ENCODE measurements at regions not wholly inside any gene's neighbourhood (a gene's known extent, or its start where the extent isn't known, plus 50 kb on each side); places are given as distances from the start of the nearest gene placed in this dataset.
A peak's percentile ranks its signal among the peaks of the same experiment; 100 is the strongest.

- intact Hi-C loops (cut with DNase I) = no loop called here
- ATAC-seq (no peak), DNase-seq (no peak)
- H3K27me3 ChIP-seq = peaks cover 0 to 3% of the 10 kb centered on the region in 2 donors
- peaks cover 0 to 18% of the 10 kb centered on the region in 2 donors for H3K9me3 ChIP-seq
- no peak overlapping the region for H3K4me3 ChIP-seq
- no peak for TF ChIP-seq CTCF (IDR thresholded peaks at IDR 0.05)
- H3K4me1 ChIP-seq = no peaks in the 10 kb centered on the region
- no peaks in the 10 kb centered on the region for H3K36me3 ChIP-seq
- no peak overlapping the region for H3K27ac ChIP-seq
These were observed 72.9 kb upstream of the GTSF1L start for GRCh38 chr20:43799741-43800140.

- Histone ChIP-seq H3K36me3 (no peaks in the 10 kb centered on the region), H3K4me3 (no peak overlapping the region), H3K27me3 (peaks cover 0 to 3% of the 10 kb centered on the region in 2 donors), H3K4me1 (no peaks in the 10 kb centered on the region), H3K27ac (no peak overlapping the region), H3K9me3 (peaks cover 0 to 13% of the 10 kb centered on the region in 2 donors)
- ATAC-seq (no peak), DNase-seq (peak in 2 of 4 donors; percentile 11 to 17)
- TF ChIP-seq CTCF (IDR thresholded peaks at IDR 0.05) = no peak
- intact Hi-C loops (cut with DNase I) = no loop called here
These were observed 72.4 kb upstream of the GTSF1L start for GRCh38 chr20:43799150-43799711.

- H3K9me3 ChIP-seq = peaks cover 0 to 6% of the 10 kb centered on the region in 2 donors
- TF ChIP-seq CTCF (IDR thresholded peaks at IDR 0.05) = no peak
- no peaks in the 10 kb centered on the region for H3K4me1 ChIP-seq
- intact Hi-C loops (cut with DNase I) = no loop called here
- ATAC-seq (no peak), DNase-seq (no peak)
- peaks cover 0 to 3% of the 10 kb centered on the region in 2 donors for H3K27me3 ChIP-seq
- no peak overlapping the region for H3K4me3 ChIP-seq
- no peaks in the 10 kb centered on the region for H3K36me3 ChIP-seq
- H3K27ac ChIP-seq = no peak overlapping the region
These were observed 71.7 kb upstream of the GTSF1L start for GRCh38 chr20:43798291-43799149.

GRCh38 chr20:43794326-43794725 lies 67.5 kb upstream of the GTSF1L start:
- DNase-seq = no peak
- H3K4me1 ChIP-seq = no peaks in the 10 kb centered on the region
- TF ChIP-seq CTCF (IDR thresholded peaks at IDR 0.05) = no peak
- H3K36me3 ChIP-seq = no peaks in the 10 kb centered on the region
- H3K27me3 ChIP-seq = peaks cover 0 to 3% of the 10 kb centered on the region in 2 donors
- ATAC-seq = no peak
- no peak overlapping the region for H3K27ac ChIP-seq
- intact Hi-C loops (cut with DNase I) = no loop called here
- no peaks in the 10 kb centered on the region for H3K9me3 ChIP-seq
- no peak overlapping the region for H3K4me3 ChIP-seq

GRCh38 chr20:43789593-43789992 lies 62.8 kb upstream of the GTSF1L start:
- H3K36me3 ChIP-seq = no peaks in the 10 kb centered on the region
- TF ChIP-seq CTCF (IDR thresholded peaks at IDR 0.05) = no peak
- H3K27me3 ChIP-seq = peaks cover 0 to 3% of the 10 kb centered on the region in 2 donors
- ATAC-seq (no peak), DNase-seq (no peak)
- no peak overlapping the region for H3K27ac ChIP-seq
- no peaks in the 10 kb centered on the region for H3K9me3 ChIP-seq
- intact Hi-C loops (cut with DNase I) = no loop called here
- H3K4me3 ChIP-seq = no peak overlapping the region
- H3K4me1 ChIP-seq = no peaks in the 10 kb centered on the region
